Thyroid gland (tissue), 4 donors: ENCODE measurements at regions not wholly inside any gene's neighbourhood (a gene's known extent, or its start where the extent isn't known, plus 50 kb on each side); places are given as distances from the start of the nearest gene placed in this dataset.

Source experiments
- POLR2A ChIP-seq, 2 donors: fragments of 450-650 bp; IDR thresholded peaks; one replicate each; pipeline ENCODE4 v1.6.1; 2017; ENCODE audit warnings: antibody characterized with exemption in 2 of 2, mild to moderate bottlenecking in 2 of 2, moderate library complexity in 1 of 2
- TF ChIP-seq, protein P1 (sequence below), 6 experiments: fragments of 200-600 bp in 3 of 6; fragments of 450-650 bp in 3 of 6; sonication (generic) in 3 of 6; IDR thresholded peaks; one replicate each; pipeline ENCODE4 v1.5.1; 2016 to 2019; ENCODE audit warnings: antibody characterized with exemption in 6 of 6, mild to moderate bottlenecking in 2 of 6, inconsistent platforms in 1 of 6, moderate library complexity in 1 of 6

- TF ChIP-seq POLR2A (IDR thresholded peaks at IDR 0.05): no peak
- TF ChIP-seq, protein P1, sequence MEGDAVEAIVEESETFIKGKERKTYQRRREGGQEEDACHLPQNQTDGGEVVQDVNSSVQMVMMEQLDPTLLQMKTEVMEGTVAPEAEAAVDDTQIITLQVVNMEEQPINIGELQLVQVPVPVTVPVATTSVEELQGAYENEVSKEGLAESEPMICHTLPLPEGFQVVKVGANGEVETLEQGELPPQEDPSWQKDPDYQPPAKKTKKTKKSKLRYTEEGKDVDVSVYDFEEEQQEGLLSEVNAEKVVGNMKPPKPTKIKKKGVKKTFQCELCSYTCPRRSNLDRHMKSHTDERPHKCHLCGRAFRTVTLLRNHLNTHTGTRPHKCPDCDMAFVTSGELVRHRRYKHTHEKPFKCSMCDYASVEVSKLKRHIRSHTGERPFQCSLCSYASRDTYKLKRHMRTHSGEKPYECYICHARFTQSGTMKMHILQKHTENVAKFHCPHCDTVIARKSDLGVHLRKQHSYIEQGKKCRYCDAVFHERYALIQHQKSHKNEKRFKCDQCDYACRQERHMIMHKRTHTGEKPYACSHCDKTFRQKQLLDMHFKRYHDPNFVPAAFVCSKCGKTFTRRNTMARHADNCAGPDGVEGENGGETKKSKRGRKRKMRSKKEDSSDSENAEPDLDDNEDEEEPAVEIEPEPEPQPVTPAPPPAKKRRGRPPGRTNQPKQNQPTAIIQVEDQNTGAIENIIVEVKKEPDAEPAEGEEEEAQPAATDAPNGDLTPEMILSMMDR (IDR thresholded peaks at IDR 0.05): no peak
Measured at GRCh38 chr6:118750143-118750542, 98.8 kb upstream of the CEP85L start.
